ENCODE measurements at regions not wholly inside any gene's neighbourhood (a gene's known extent, or its start where the extent isn't known, plus 50 kb on each side); places are given as distances from the start of the nearest gene placed in this dataset.

- TF ChIP-seq POLR2AphosphoS5 (IDR thresholded peaks at IDR 0.05): no peak
- TF ChIP-seq CTCF (IDR thresholded peaks at IDR 0.05): no peak
These were observed 60.3 kb downstream of the AVPR1A start for GRCh38 chr12:63090716-63091115.
